ENCODE measurements at regions not wholly inside any gene's neighbourhood (a gene's known extent, or its start where the extent isn't known, plus 50 kb on each side); places are given as distances from the start of the nearest gene placed in this dataset.

GRCh38 chr6:91575032-91575431, 988.2 kb upstream of the MAP3K7 start:
- H3K27me3 Mint-ChIP-seq, result no peaks in the 10 kb centered on the region
- no peak overlapping the region for H3K4me3 Mint-ChIP-seq

DNA sequence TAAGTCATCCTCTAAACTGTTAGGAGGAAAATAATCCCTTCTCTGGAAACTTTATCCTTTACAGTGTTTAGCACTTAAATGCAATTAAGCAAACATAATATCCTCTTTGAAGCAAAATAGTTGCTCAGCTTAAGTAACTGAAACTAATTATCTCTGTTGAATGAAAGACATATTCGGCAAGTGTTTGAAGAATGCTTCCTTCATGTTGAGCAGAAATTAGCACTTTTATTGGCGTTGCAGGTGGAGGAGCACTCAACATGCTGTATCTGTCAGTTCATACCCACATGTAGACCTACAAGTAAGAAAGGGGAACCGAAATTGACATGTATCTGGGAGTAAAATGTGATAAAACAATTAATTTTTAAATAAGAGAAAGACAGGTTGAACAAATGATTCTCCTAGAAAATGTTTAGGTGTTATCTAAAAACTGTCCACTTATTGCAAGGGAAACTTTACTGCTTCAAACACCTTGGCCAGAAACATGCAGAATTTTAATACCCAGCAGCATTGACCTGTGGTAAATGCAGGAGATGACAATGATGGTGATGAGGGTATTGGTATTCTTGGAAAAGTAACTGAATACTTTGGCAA, 987.0 kb upstream of the MAP3K7 start:
- no peak for ATAC-seq
- Mint-ChIP-seq H3K9me3 (no peaks in the 10 kb centered on the region), H3K4me3 (no peak overlapping the region), H3K27me3 (no peaks in the 10 kb centered on the region), H3K36me3 (no peaks in the 10 kb centered on the region), H3K27ac (no peak overlapping the region), H3K4me1 (no peaks in the 10 kb centered on the region)

More at GRCh38 chr6:91575032-91575431, 988.2 kb upstream of the MAP3K7 start:
- Mint-ChIP-seq H3K9me3 (no peaks in the 10 kb centered on the region), H3K36me3 (no peaks in the 10 kb centered on the region), H3K27ac (no peak overlapping the region), H3K4me1 (no peaks in the 10 kb centered on the region)
- no peak for ATAC-seq

DNA sequence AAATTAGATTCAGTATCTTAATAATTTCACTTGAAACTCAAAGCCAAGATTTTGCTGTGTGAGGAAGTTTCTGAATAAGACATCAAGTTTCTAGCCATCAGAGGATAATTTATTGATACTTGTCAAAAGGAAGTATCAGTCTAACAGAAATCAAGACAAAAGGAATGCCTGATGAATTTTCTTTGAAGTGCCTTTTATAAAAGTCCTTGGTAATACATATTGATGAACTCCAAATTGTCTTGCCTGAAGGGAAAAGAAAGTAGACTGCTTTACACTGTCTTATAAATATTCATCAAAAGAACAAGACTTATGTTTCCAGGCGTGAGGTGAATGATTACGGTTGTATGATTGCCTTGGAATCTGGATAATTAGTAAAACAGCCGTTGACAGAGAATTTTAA, 986.0 kb upstream of the MAP3K7 start:
- Mint-ChIP-seq H3K27me3 (no peaks in the 10 kb centered on the region), H3K27ac (no peak overlapping the region), H3K4me1 (no peaks in the 10 kb centered on the region), H3K4me3 (no peak overlapping the region), H3K36me3 (no peaks in the 10 kb centered on the region), H3K9me3 (no peaks in the 10 kb centered on the region)
- no peak for ATAC-seq

DNA sequence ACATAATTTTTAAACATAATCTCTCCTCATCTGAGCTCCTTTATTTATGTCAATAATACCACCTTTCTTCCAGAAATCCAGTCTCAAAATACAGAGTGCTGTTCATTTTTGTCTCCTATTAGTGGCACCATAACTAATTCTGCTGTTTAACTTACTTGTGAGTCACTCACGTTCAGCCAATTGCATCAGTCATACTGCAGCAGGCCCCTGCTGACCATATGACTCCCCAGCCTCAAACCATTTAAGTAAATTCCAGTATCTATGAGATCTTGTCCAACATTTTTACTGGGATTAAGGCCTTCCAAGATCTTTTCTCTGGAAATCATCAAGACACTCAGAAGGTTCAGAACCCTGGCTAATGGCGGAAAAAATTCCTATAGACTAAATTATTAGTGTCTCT, 982.2 kb upstream of the MAP3K7 start:
- peaks cover 3% of the 10 kb centered on the region for H3K9me3 Mint-ChIP-seq
- no peak overlapping the region for H3K27ac Mint-ChIP-seq
- H3K27me3 Mint-ChIP-seq, result no peaks in the 10 kb centered on the region
- H3K4me1 Mint-ChIP-seq, result no peaks in the 10 kb centered on the region
- no peak for ATAC-seq
- no peak overlapping the region for H3K4me3 Mint-ChIP-seq
- no peaks in the 10 kb centered on the region for H3K36me3 Mint-ChIP-seq

GRCh38 chr6:91566467-91566866, 979.6 kb upstream of the MAP3K7 start:
- no peaks in the 10 kb centered on the region for H3K27me3 Mint-ChIP-seq

DNA sequence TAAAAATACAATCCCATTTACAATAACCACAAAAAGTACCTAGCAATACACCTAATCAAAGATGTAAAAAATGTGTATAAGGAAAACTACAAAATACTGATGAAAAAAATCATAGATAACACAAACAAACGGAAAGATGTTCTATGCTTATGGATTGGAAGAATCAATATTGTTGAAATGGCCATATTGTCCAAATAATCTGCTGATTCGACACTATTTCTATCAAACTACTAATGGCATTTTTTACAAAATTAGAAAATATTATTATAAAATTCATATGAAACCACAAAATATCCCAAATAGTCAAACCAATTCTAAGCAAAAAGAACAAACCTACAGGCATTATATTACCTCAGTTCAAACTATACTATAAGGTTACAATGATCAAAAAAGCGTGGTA, 978.3 kb upstream of the MAP3K7 start:
- Mint-ChIP-seq H3K27me3 (no peaks in the 10 kb centered on the region), H3K4me3 (no peak overlapping the region), H3K27ac (no peak overlapping the region), H3K9me3 (peaks cover 9% of the 10 kb centered on the region), H3K4me1 (no peaks in the 10 kb centered on the region), H3K36me3 (no peaks in the 10 kb centered on the region)
- no peak for ATAC-seq

More at GRCh38 chr6:91566467-91566866, 979.6 kb upstream of the MAP3K7 start:
- H3K4me3 Mint-ChIP-seq, result no peak overlapping the region
- no peak overlapping the region for H3K27ac Mint-ChIP-seq
- ATAC-seq, result no peak
- no peaks in the 10 kb centered on the region for H3K36me3 Mint-ChIP-seq
- peaks cover 3% of the 10 kb centered on the region for H3K9me3 Mint-ChIP-seq
- no peaks in the 10 kb centered on the region for H3K4me1 Mint-ChIP-seq

- Mint-ChIP-seq H3K4me1 (no peaks in the 10 kb centered on the region), H3K27me3 (no peaks in the 10 kb centered on the region), H3K27ac (no peak overlapping the region), H3K9me3 (peaks cover 14% of the 10 kb centered on the region), H3K4me3 (no peak overlapping the region), H3K36me3 (no peaks in the 10 kb centered on the region)
- no peak for ATAC-seq
Measured at GRCh38 chr6:91562955-91563354, 976.1 kb upstream of the MAP3K7 start.

- Mint-ChIP-seq H3K36me3 (no peaks in the 10 kb centered on the region), H3K27me3 (no peaks in the 10 kb centered on the region), H3K27ac (no peak overlapping the region), H3K4me1 (no peaks in the 10 kb centered on the region), H3K4me3 (no peak overlapping the region), H3K9me3 (peaks cover 15% of the 10 kb centered on the region)
- ATAC-seq, result no peak
Measured at GRCh38 chr6:91560409-91560808, 973.5 kb upstream of the MAP3K7 start.

DNA sequence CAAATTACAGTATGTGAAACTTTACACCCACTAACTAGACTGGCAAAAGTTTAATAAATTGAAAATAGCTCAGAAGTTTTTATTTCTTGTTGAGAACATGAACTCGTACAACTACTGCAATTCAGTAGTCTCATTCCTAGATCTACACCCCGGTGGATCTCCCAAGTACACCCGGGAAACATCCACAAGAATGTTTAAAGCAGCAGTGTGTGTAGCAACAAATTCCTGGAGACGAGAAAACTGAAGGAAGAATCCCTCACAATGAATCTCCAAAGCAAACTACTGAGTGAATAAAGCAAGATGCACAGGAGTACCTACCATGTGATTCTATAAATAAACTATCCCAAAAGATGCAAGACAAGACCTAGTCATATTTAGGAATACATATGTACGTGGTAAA, 954.0 kb upstream of the MAP3K7 start:
- H3K36me3 Mint-ChIP-seq, result no peaks in the 10 kb centered on the region
- no peak for ATAC-seq

DNA sequence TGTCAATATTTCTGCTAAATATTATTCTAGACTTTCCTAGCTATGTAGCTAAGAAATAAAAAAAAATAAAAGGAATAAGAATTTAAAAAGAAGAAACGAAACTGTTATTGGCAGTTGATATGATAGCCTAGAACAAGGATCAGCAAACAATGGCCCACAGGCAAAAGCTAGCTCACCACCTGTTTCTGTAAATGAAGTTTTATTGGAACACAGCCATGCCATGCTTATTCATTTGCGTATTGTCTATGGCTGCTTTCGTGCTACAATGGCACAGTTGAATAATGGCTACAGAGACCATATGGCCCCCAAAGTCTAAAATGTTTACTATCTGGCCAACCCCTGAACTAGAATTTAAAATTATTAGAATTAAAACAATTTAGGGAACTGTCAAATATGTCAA, 952.6 kb upstream of the MAP3K7 start:
- Mint-ChIP-seq H3K27ac (no peak overlapping the region), H3K36me3 (no peaks in the 10 kb centered on the region), H3K4me1 (no peaks in the 10 kb centered on the region), H3K9me3 (no peaks in the 10 kb centered on the region), H3K27me3 (no peaks in the 10 kb centered on the region), H3K4me3 (no peak overlapping the region)
- no peak for ATAC-seq

More for the DNA sequence above, 954.0 kb upstream of the MAP3K7 start:
- Mint-ChIP-seq H3K4me3 (no peak overlapping the region), H3K4me1 (no peaks in the 10 kb centered on the region), H3K27me3 (no peaks in the 10 kb centered on the region), H3K27ac (no peak overlapping the region), H3K9me3 (no peaks in the 10 kb centered on the region)

DNA sequence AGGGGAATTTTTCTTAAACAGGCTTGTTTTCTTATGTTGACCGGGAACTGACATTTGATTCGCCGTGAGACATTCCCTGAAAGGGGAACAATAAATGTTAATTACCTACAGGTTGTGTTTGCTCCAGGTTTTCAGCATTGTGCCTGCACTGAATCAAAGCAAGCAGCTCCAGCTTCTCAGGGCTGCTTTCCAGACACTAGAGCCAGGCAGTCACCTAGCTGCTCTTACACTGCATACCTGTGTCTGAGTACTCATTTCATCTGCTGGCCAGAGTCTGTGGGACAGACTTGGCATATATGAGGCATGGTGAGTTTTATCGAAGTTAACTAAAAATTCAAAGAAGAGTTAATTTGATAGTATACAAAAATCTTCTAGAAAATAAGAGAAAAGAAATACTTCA, 951.8 kb upstream of the MAP3K7 start:
- Mint-ChIP-seq H3K27ac (no peak overlapping the region), H3K36me3 (no peaks in the 10 kb centered on the region), H3K27me3 (no peaks in the 10 kb centered on the region), H3K9me3 (no peaks in the 10 kb centered on the region), H3K4me3 (no peak overlapping the region), H3K4me1 (no peaks in the 10 kb centered on the region)
- ATAC-seq, result no peak

GRCh38 chr6:91534614-91535013, 947.7 kb upstream of the MAP3K7 start:
- no peaks in the 10 kb centered on the region for H3K36me3 Mint-ChIP-seq
- H3K9me3 Mint-ChIP-seq, result no peaks in the 10 kb centered on the region
- no peak for ATAC-seq
- H3K27ac Mint-ChIP-seq, result no peak overlapping the region
- H3K27me3 Mint-ChIP-seq, result no peaks in the 10 kb centered on the region
- no peak overlapping the region for H3K4me3 Mint-ChIP-seq
- no peaks in the 10 kb centered on the region for H3K4me1 Mint-ChIP-seq

- H3K27ac Mint-ChIP-seq, result no peak overlapping the region
Measured at GRCh38 chr6:91523511-91523910, 936.6 kb upstream of the MAP3K7 start.

GRCh38 chr6:91521999-91522398, 935.1 kb upstream of the MAP3K7 start:
- Mint-ChIP-seq H3K36me3 (no peaks in the 10 kb centered on the region), H3K4me1 (no peaks in the 10 kb centered on the region), H3K27ac (no peak overlapping the region), H3K9me3 (peaks cover 5% of the 10 kb centered on the region), H3K4me3 (no peak overlapping the region), H3K27me3 (no peaks in the 10 kb centered on the region)
- no peak for ATAC-seq

More at GRCh38 chr6:91523511-91523910, 936.6 kb upstream of the MAP3K7 start:
- Mint-ChIP-seq H3K9me3 (peaks cover 7% of the 10 kb centered on the region), H3K4me3 (no peak overlapping the region), H3K36me3 (no peaks in the 10 kb centered on the region), H3K27me3 (no peaks in the 10 kb centered on the region), H3K4me1 (no peaks in the 10 kb centered on the region)
- ATAC-seq, result no peak

GRCh38 chr6:91509711-91510110, 922.8 kb upstream of the MAP3K7 start:
- ATAC-seq, result no peak
- H3K4me1 Mint-ChIP-seq, result no peaks in the 10 kb centered on the region
- no peaks in the 10 kb centered on the region for H3K27me3 Mint-ChIP-seq

DNA sequence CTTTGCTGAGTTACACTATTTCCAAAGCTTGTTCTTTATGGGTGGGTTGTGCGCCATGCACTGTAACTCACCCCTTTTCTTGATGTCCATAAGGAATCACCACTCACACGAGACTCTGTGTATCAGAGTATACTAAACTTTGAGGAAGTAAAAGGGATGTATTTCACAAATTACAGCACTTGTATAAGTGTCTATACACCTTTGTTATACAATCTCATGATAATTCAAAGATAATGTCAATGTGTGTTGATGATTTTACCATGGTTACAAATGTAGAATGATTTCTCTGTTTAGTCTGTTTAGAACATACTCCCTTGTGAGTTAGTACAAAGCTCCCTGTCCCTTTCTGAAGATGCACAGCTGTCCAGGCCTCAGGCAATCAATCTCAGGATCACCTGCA, 922.2 kb upstream of the MAP3K7 start:
- H3K36me3 Mint-ChIP-seq, result no peaks in the 10 kb centered on the region
- H3K9me3 Mint-ChIP-seq, result no peaks in the 10 kb centered on the region
- H3K27me3 Mint-ChIP-seq, result no peaks in the 10 kb centered on the region
- no peak for ATAC-seq
- no peak overlapping the region for H3K27ac Mint-ChIP-seq
- no peaks in the 10 kb centered on the region for H3K4me1 Mint-ChIP-seq
- no peak overlapping the region for H3K4me3 Mint-ChIP-seq

More at GRCh38 chr6:91509711-91510110, 922.8 kb upstream of the MAP3K7 start:
- Mint-ChIP-seq H3K9me3 (no peaks in the 10 kb centered on the region), H3K27ac (no peak overlapping the region), H3K4me3 (no peak overlapping the region), H3K36me3 (no peaks in the 10 kb centered on the region)

DNA sequence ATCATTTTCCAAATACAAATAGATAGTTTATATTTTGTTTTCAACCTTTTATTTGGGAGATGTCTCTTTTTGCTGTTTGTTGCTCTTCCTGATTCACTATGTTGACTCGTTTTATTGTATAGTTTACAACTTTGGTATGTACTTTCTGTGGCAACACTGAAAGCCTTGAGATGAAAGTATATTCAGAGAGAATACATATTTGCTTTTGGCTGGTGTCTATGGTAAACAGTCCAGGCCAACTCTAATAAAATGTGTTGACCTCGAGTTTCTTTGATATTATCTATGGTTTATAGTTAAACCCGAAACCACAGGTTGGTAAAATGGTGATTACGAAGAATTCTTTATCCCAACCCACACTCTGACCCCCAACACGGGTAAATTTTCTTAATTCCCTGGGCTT, 919.6 kb upstream of the MAP3K7 start:
- no peak overlapping the region for H3K27ac Mint-ChIP-seq
- H3K4me1 Mint-ChIP-seq, result no peaks in the 10 kb centered on the region
- no peak overlapping the region for H3K4me3 Mint-ChIP-seq
- no peaks in the 10 kb centered on the region for H3K27me3 Mint-ChIP-seq
- H3K36me3 Mint-ChIP-seq, result no peaks in the 10 kb centered on the region
- H3K9me3 Mint-ChIP-seq, result no peaks in the 10 kb centered on the region
- ATAC-seq, result no peak
